HEK293 (cell line): ENCODE measurements at regions not wholly inside any gene's neighbourhood (a gene's known extent, or its start where the extent isn't known, plus 50 kb on each side); places are given as distances from the start of the nearest gene placed in this dataset.

Experiments used
- CTCF ChIA-PET: fragments of 350-600 bp; formaldehyde crosslinking; extraction: SDS; loops from one replicate; lab custom pipeline; 2021; ENCODE audit warnings: antibody characterized with exemption; lab: Yijun Ruan, JAX
- POLR2A ChIA-PET: fragments of 300-600 bp; formaldehyde crosslinking; extraction: SDS; loops from one replicate; lab custom pipeline; 2020; ENCODE audit warnings: antibody characterized with exemption, inconsistent platforms; lab: Yijun Ruan, JAX
- H3K27ac ChIP-seq: fragments of 200-500 bp; sonication (Bioruptor generic); 2 replicates; pipeline ENCODE4 v1.5.1; 2014; ENCODE audit warnings: low read depth, low read length, control low read depth, inconsistent platforms; ENCODE audit errors: extremely low read depth
- H3K36me3 ChIP-seq, 2 experiments: fragments of 200-500 bp in 1 of 2; sonication (Bioruptor generic) in 1 of 2; 1 replicate in 1 of 2; 2 replicates in 1 of 2; pipeline ENCODE4 v1.5.1; 2014 to 2017; ENCODE audit warnings: inconsistent platforms in 2 of 2, low read length in 2 of 2; ENCODE audit not compliant: control insufficient read depth in 2 of 2, insufficient read depth in 1 of 2
- H3K4me1 ChIP-seq: fragments of 200-500 bp; sonication (Bioruptor generic); 2 replicates; pipeline ENCODE4 v1.5.1; 2014; ENCODE audit warnings: mild to moderate bottlenecking, low read length, inconsistent platforms; ENCODE audit not compliant: control insufficient read depth, insufficient read depth
- H3K4me3 ChIP-seq: 2 replicates; pipeline ENCODE4 v1.5.1; 2011; ENCODE audit warnings: low read depth, mild to moderate bottlenecking, control low read depth, low read length, moderate library complexity
- H3K9me3 ChIP-seq: fragments of 200-500 bp; sonication (Bioruptor generic); 2 replicates; pipeline ENCODE4 v1.5.1; 2014; ENCODE audit warnings: low read depth, low read length, inconsistent platforms; ENCODE audit not compliant: control insufficient read depth, insufficient read depth
- BCL11A ChIP-seq: fragments of 450-650 bp; formaldehyde crosslinking; IDR thresholded peaks from 2 replicates; pipeline ENCODE4 v1.5.1; 2016; ENCODE audit warnings: low read depth, missing biosample characterization, missing genetic modification characterization
- BCL11B ChIP-seq: fragments of 450-650 bp; formaldehyde crosslinking; IDR thresholded peaks from 2 replicates; pipeline ENCODE4 v1.5.1; 2016; ENCODE audit warnings: low read depth, missing biosample characterization, missing genetic modification characterization
- FEZF1 ChIP-seq: fragments of 450-650 bp; formaldehyde crosslinking; IDR thresholded peaks from 2 replicates; pipeline ENCODE4 v1.5.1; 2016; ENCODE audit warnings: missing biosample characterization, missing genetic modification characterization
- KLF9 ChIP-seq: fragments of 450-650 bp; formaldehyde crosslinking; IDR thresholded peaks from 2 replicates; pipeline ENCODE4 v1.5.1; 2016; ENCODE audit warnings: missing biosample characterization, missing genetic modification characterization, low read depth
- MEIS1 ChIP-seq: sonication (generic); formaldehyde crosslinking; IDR thresholded peaks from 2 replicates; pipeline ENCODE4 v1.8.1; 2022; ENCODE audit warnings: missing genetic modification reagents, mild to moderate bottlenecking, borderline replicate concordance
- ZBTB21 ChIP-seq: fragments of 450-650 bp; formaldehyde crosslinking; IDR thresholded peaks from 2 replicates; pipeline ENCODE4 v1.5.1; 2017; ENCODE audit warnings: missing biosample characterization, missing genetic modification characterization
- ZNF169 ChIP-seq: fragments of 450-650 bp; formaldehyde crosslinking; IDR thresholded peaks from 2 replicates; pipeline ENCODE4 v1.5.1; 2016; ENCODE audit warnings: missing biosample characterization, missing genetic modification characterization
- ZNF2 ChIP-seq: fragments of 450-650 bp; formaldehyde crosslinking; IDR thresholded peaks from 2 replicates; pipeline ENCODE4 v1.5.1; 2016; ENCODE audit warnings: missing biosample characterization, missing genetic modification characterization
- ZNF214 ChIP-seq: fragments of 450-650 bp; formaldehyde crosslinking; IDR thresholded peaks from 2 replicates; pipeline ENCODE4 v1.5.1; 2017; ENCODE audit warnings: missing biosample characterization, mild to moderate bottlenecking, missing genetic modification characterization, borderline replicate concordance
- ZNF311 ChIP-seq: fragments of 450-650 bp; formaldehyde crosslinking; IDR thresholded peaks from 2 replicates; pipeline ENCODE4 v1.5.1; 2017; ENCODE audit warnings: missing biosample characterization, missing genetic modification characterization, borderline replicate concordance
- ZNF341 ChIP-seq: fragments of 450-650 bp; formaldehyde crosslinking; IDR thresholded peaks from 2 replicates; pipeline ENCODE4; 2016; ENCODE audit warnings: low read depth, missing biosample characterization, missing genetic modification characterization
- ZNF391 ChIP-seq: fragments of 450-650 bp; formaldehyde crosslinking; IDR thresholded peaks from 2 replicates; pipeline ENCODE4 v1.5.1; 2016; ENCODE audit warnings: low read depth, missing biosample characterization, missing genetic modification characterization, borderline replicate concordance
- ZNF549 ChIP-seq: fragments of 450-650 bp; IDR thresholded peaks from 2 replicates; pipeline ENCODE4 v1.5.1; 2018; ENCODE audit warnings: missing biosample characterization, missing genetic modification characterization, mild to moderate bottlenecking, inconsistent platforms, moderate library complexity
- ZNF658 ChIP-seq: fragments of 450-650 bp; formaldehyde crosslinking; IDR thresholded peaks from 2 replicates; pipeline ENCODE4; 2016; ENCODE audit warnings: missing biosample characterization, missing genetic modification characterization
- ZNF707 ChIP-seq: fragments of 450-650 bp; formaldehyde crosslinking; IDR thresholded peaks from 2 replicates; pipeline ENCODE4 v1.5.1; 2016; ENCODE audit warnings: missing biosample characterization, missing genetic modification characterization
- ZNF792 ChIP-seq: fragments of 450-650 bp; formaldehyde crosslinking; IDR thresholded peaks from 2 replicates; pipeline ENCODE4 v1.5.1; 2016; ENCODE audit warnings: missing biosample characterization, missing genetic modification characterization
- TF ChIP-seq, protein P1 (sequence below): fragments of 450-650 bp; formaldehyde crosslinking; conservative IDR thresholded peaks from 2 replicates; pipeline ENCODE4 v1.5.1; 2016; ENCODE audit warnings: low read depth, missing biosample characterization, missing genetic modification characterization
- TF ChIP-seq, protein P2 (sequence below): fragments of 450-650 bp; formaldehyde crosslinking; IDR thresholded peaks from 2 replicates; pipeline ENCODE4 v1.5.1; 2016; ENCODE audit warnings: missing biosample characterization, missing genetic modification characterization
- TF ChIP-seq, protein P3 (sequence below): fragments of 450-650 bp; formaldehyde crosslinking; IDR thresholded peaks from 2 replicates; pipeline ENCODE4 v1.5.1; 2016; ENCODE audit warnings: missing biosample characterization, missing genetic modification characterization

DNA sequence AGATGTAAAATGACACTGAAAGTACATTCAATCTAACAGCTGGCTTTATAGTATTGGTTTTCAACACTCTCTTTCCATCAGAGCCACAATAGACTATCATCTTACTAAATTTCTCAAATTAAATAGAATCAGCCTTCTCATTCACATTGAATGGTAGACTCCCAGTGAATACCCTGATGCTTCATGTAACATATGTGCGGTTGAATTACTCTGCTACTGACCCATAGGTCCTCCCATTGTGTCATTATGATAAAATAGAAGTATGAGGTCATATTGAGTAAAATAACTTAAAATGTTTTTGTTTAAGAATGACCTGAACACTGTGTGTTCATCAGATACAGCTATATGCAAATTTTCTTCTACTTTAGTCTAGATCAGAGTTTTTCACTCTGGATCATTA, 75.9 kb upstream of the ADAMTSL1 start:
- CTCF ChIA-PET: interaction anchor here (6.7 kb wide), 1 partner anchor 142 kb away, joined by 67 read pairs; no protein-coding TSS in a partner anchor
- POLR2A ChIA-PET: no interaction called here
- Histone ChIP-seq H3K4me3 (no peak overlapping the region), H3K9me3 (no peaks in the 10 kb centered on the region), H3K27ac (no peak overlapping the region), H3K4me1 (peaks cover 13% of the 10 kb centered on the region), H3K36me3 (no peaks in the 10 kb centered on the region)
- TF ChIP-seq ZNF341 (tag by site-specific recombination) (no peak), ZNF214 (tag by site-specific recombination) (no peak), ZNF658 (tag by site-specific recombination) (no peak), BCL11A (tag by site-specific recombination) (no peak), ZNF792 (tag by site-specific recombination) (no peak), ZNF549 (tag by site-specific recombination) (no peak), BCL11B (tag by site-specific recombination) (no peak), ZNF311 (no peak), ZNF2 (tag by site-specific recombination) (no peak), ZNF391 (tag by site-specific recombination) (no peak), ZNF169 (tag by site-specific recombination) (no peak), FEZF1 (tag by site-specific recombination) (no peak), KLF9 (tag by site-specific recombination) (no peak), MEIS1 (CRISPR knock-in tag) (no peak), ZBTB21 (no peak), ZNF707 (tag by site-specific recombination) (no peak)
- TF ChIP-seq, protein P1, sequence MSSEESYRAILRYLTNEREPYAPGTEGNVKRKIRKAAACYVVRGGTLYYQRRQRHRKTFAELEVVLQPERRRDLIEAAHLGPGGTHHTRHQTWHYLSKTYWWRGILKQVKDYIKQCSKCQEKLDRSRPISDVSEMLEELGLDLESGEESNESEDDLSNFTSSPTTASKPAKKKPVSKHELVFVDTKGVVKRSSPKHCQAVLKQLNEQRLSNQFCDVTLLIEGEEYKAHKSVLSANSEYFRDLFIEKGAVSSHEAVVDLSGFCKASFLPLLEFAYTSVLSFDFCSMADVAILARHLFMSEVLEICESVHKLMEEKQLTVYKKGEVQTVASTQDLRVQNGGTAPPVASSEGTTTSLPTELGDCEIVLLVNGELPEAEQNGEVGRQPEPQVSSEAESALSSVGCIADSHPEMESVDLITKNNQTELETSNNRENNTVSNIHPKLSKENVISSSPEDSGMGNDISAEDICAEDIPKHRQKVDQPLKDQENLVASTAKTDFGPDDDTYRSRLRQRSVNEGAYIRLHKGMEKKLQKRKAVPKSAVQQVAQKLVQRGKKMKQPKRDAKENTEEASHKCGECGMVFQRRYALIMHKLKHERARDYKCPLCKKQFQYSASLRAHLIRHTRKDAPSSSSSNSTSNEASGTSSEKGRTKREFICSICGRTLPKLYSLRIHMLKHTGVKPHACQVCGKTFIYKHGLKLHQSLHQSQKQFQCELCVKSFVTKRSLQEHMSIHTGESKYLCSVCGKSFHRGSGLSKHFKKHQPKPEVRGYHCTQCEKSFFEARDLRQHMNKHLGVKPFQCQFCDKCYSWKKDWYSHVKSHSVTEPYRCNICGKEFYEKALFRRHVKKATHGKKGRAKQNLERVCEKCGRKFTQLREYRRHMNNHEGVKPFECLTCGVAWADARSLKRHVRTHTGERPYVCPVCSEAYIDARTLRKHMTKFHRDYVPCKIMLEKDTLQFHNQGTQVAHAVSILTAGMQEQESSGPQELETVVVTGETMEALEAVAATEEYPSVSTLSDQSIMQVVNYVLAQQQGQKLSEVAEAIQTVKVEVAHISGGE (tag by site-specific recombination): no peak
- TF ChIP-seq, protein P2, sequence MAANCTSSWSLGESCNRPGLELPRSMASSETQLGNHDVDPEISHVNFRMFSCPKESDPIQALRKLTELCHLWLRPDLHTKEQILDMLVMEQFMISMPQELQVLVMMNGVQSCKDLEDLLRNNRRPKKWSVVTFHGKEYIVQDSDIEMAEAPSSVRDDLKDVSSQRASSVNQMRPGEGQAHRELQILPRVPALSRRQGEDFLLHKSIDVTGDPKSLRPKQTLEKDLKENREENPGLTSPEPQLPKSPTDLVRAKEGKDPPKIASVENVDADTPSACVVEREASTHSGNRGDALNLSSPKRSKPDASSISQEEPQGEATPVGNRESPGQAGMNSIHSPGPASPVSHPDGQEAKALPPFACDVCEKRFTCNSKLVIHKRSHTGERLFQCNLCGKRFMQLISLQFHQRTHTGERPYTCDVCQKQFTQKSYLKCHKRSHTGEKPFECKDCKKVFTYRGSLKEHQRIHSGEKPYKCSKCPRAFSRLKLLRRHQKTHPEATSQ (tag by site-specific recombination): no peak
- TF ChIP-seq, protein P3, sequence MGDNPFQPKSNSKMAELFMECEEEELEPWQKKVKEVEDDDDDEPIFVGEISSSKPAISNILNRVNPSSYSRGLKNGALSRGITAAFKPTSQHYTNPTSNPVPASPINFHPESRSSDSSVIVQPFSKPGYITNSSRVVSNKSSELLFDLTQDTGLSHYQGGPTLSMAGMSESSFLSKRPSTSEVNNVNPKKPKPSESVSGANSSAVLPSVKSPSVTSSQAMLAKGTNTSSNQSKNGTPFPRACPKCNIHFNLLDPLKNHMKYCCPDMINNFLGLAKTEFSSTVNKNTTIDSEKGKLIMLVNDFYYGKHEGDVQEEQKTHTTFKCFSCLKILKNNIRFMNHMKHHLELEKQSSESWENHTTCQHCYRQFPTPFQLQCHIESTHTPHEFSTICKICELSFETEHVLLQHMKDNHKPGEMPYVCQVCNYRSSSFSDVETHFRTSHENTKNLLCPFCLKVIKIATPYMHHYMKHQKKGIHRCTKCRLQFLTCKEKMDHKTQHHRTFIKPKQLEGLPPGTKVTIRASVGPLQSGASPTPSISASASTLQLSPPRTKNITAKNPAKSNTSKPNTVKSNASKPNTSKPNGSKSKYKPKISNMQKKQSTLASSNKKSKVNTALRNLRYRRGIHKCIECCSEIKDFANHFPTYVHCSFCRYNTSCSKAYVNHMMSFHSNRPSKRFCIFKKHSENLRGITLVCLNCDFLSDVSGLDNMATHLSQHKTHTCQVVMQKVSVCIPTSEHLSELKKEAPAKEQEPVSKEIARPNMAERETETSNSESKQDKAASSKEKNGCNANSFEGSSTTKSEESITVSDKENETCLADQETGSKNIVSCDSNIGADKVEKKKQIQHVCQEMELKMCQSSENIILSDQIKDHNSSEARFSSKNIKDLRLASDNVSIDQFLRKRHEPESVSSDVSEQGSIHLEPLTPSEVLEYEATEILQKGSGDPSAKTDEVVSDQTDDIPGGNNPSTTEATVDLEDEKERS (tag by site-specific recombination): no peak
